MM.1S (cell line): ENCODE measurements at regions not wholly inside any gene's neighbourhood (a gene's known extent, or its start where the extent isn't known, plus 50 kb on each side); places are given as distances from the start of the nearest gene placed in this dataset.

ENCODE experiments used
- EZH2 ChIP-seq: fragments of 300-600 bp; sonication (generic); optimal IDR thresholded peaks from 2 replicates; pipeline ENCODE3; 2017; ENCODE audit warnings: low read depth, mild to moderate bottlenecking, antibody characterized with exemption, low read length, mixed read lengths
- EZH2phosphoT487 ChIP-seq: fragments of 300-600 bp; sonication (generic); IDR thresholded peaks from 2 replicates; pipeline ENCODE4 v1.6.1; 2018; ENCODE audit warnings: antibody characterized with exemption, low read length
- TF ChIP-seq, protein P1 (sequence below): fragments of 300-600 bp; sonication (generic); IDR thresholded peaks from 2 replicates; pipeline ENCODE4 v1.5.1; 2016; ENCODE audit warnings: antibody characterized with exemption, low read length, mixed read lengths

DNA sequence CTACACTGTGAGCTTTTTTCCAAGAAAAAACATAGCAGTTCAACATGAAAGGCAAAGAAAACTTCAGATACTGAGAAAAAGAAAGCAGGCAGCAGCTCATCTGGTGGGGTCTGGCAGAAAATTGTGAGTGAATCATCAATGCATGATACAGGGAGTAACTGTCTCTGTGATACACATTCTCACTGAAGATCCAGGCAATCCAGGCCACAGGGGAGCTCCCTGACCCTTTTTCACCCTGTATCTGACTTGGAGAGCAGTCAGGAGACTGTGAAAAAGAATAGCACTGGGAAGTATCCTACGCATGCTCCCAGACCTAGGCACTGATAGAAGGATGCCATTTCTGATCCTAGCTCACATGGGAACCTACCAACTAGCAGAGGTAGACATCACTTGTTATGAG is 269.8 kb downstream of the MBNL1 start:
- TF ChIP-seq, protein P1, sequence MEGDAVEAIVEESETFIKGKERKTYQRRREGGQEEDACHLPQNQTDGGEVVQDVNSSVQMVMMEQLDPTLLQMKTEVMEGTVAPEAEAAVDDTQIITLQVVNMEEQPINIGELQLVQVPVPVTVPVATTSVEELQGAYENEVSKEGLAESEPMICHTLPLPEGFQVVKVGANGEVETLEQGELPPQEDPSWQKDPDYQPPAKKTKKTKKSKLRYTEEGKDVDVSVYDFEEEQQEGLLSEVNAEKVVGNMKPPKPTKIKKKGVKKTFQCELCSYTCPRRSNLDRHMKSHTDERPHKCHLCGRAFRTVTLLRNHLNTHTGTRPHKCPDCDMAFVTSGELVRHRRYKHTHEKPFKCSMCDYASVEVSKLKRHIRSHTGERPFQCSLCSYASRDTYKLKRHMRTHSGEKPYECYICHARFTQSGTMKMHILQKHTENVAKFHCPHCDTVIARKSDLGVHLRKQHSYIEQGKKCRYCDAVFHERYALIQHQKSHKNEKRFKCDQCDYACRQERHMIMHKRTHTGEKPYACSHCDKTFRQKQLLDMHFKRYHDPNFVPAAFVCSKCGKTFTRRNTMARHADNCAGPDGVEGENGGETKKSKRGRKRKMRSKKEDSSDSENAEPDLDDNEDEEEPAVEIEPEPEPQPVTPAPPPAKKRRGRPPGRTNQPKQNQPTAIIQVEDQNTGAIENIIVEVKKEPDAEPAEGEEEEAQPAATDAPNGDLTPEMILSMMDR = no peak
- TF ChIP-seq EZH2phosphoT487 (no peak), EZH2 (no peak)
